Cardiac septum (tissue), 1 donor: ENCODE measurements at regions not wholly inside any gene's neighbourhood (a gene's known extent, or its start where the extent isn't known, plus 50 kb on each side); places are given as distances from the start of the nearest gene placed in this dataset.
A peak's percentile ranks its signal among the peaks of the same experiment; 100 is the strongest.

Source experiments
- DNase-seq: peaks from one replicate; pipeline ENCODE4 v3.0.0-alpha.2; 2020; ENCODE audit warnings: low spot score
- intact Hi-C: fragments of 100-400 bp; cut with DNase I; formaldehyde crosslinking; loops from one replicate; pipeline ENCODE4 v1.14.0; 2022
- donor health status: DM: no; HTN: no; CAD: no.

DNA sequence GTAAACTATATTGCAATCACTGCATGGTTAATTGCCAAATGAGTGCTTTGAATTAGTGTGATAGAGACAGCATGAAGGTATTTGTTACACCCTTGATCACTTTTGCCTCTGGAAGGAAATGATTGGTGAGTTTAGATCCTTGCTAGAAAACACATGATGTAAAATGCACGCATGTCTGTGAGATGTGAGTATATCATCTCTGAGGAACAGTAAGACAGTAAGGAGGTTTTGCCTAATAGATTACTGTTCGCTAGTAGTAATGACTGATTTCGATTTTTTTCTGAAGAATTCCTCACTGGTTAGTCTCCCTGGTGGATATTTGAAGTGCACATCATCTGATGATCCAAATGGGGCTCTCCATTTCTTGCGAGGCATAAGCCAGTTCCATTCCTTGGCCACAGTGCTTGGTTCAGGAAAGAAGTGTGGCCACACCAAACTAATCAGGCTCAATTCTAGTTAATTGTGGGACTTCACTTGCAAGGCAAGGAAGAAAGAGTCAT is 156.4 kb upstream of the ADRA1B start:
- DNase-seq, result no peak
- intact Hi-C loops, result loop anchor here (5.0 kb wide), 1 partner anchor 153 kb away; no protein-coding TSS in a partner anchor

DNA sequence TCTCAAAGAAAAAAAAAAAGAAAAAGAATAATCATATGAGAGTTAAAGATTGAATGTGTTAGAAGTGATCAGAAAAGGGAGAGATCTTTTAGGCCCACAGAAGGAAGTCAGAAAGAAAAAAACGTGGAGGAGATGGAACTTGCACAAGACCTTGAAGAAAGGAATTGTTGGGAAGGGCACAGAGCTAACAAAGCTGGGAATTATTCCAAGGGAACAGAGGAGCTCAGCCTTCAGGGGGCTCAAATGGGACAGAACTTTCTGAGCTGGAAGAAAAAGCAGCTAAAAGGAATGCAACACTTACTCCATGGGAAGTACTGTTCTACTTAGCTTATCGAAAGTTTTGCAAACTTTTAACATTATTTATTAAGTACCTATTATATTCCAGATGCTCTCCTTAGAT is 153.4 kb upstream of the ADRA1B start:
- intact Hi-C loops, result loop anchor here (5.0 kb wide), 1 partner anchor 156 kb away; no protein-coding TSS in a partner anchor

DNA sequence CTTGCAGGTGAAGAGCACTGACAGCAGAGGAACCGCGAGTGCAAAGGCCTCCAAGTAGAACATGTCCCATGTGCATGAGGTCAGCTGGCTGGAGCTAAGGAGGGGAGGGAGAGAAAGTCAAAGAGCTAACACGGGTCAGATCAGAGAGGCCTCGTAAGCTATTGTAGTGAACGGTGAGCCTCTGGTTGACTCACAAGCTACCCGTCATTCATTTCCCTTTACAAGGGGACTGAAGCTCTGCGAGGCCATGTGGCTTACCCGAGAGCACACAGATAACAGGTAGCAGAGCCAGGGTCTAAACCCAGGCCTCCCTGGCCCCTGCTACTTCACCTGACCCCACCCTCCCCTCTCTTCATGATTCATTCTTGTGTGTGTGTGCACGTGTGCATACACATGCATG is 152.7 kb upstream of the ADRA1B start:
- DNase-seq, result no peak
- intact Hi-C loops, result loop anchor here (5.0 kb wide), 1 partner anchor 156 kb away; no protein-coding TSS in a partner anchor

More for the DNA sequence above, 153.4 kb upstream of the ADRA1B start:
- DNase-seq, result no peak

DNA sequence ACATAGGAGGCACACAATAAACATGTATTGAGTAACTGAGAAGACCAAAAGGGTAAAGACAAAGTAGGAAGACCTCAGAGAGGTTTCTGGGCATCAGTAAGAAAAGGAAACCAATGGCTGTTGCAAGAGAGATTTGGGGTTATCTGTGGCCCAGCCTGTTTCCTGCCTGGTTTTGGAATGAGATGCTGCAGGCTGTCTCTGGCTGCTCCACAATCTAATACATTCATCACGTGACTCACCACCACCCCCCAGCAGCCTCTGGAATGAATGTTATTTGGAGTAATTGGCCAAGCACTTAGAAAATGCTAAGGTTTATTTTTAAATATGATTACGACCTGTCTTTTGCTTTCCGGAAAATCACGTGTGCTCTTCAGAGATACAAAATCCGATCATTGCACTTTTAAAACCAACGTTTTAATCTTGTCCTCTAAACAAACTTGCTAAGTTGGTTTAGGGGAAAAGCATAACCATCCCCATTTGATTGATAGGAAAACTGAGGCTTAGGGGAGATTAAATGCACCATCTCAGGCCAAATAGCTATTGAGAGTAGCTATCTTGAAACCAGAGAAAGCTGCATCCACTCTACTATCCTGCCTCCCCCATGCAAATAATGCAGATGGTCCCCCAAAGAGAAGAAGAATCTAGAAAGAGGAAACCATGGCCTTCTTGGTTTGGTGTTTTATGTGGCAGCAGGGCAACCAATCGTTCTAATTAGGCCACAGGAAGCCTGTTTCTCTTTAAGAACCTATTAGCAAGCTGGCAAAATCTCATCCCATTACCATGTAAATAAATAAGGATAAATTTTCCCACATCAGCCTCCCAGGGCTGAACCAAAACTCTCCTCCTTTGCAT is 151.8 kb upstream of the ADRA1B start:
- no peak for DNase-seq
- intact Hi-C loops, result loop anchor here (5.0 kb wide), 2 partner anchors 157 to 247 kb away; no protein-coding TSS in a partner anchor

DNA sequence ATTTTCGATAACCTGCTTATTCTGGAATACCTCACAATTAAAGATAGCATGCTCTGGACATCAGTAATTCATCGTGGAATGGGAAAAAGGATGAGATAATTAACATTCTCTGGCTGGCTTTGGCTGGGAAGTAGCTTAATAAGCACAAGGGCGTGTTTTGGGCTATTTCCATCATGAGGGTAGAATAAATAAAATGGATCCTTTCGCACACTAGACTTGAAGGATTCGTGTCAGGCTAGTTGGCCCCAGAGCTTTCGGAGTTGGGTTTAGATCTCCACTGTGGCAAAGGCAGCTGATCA is 151.2 kb upstream of the ADRA1B start:
- no peak for DNase-seq

DNA sequence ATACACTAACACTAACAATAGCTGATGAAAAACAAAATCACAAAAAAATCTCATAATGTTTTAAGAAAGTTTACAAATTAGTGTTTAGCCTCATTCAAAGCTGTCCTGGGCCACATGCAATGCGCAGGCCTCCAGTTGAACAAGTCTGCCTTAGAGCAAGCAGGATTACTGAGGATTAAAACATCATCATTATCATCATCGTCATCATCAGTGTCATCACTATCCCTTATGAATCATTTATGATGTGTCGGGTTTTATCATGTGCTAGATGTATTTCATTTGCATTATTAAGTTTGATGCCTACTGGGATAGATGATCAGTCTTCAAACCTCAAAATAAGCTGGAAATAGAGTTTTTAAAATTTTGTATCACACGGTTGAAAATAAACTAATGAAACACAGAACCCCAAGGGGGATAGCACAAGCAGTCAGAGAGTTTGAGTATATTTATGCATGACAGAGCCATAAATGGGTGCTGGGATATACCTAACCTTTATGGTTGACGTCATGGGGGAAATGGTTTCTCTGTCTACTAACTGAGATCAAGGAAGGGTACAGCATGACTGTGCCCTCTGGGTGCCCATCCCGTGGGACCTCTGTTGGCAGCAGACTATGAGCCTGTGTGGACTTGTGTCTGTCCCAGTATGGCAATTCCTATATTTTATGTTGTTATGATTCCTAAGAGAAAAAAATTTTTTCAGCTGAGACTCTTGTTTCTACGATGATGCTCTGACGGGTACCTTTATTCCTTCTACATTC is 150.3 kb upstream of the ADRA1B start:
- DNase-seq, result no peak
- intact Hi-C loops, result loop anchor here (5.0 kb wide), 1 partner anchor 249 kb away; no protein-coding TSS in a partner anchor

More for the DNA sequence above, 151.2 kb upstream of the ADRA1B start:
- intact Hi-C loops, result loop anchor here (5.0 kb wide), 1 partner anchor 248 kb away; no protein-coding TSS in a partner anchor

DNA sequence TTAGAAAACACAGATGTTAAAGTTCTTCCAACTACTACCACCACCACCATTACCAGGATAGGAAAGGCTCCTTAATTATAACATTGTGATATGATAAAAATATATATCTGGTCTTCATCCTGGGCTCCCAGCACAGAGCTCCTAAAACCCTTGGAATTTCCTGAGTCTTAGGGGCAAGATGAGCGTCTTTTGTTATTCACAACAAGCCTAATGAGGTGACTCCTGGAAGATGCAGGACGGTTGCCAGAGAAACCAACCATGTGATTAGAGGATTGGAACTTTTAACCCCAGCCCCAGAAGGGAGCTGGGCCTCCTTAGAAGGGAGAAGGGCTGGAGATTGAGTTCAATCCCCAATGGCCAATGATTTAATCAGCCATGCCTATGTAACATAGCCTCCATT is 148.0 kb upstream of the ADRA1B start:
- no peak for DNase-seq
- intact Hi-C loops, result loop anchor here (5.0 kb wide), 1 partner anchor 251 kb away; no protein-coding TSS in a partner anchor

DNA sequence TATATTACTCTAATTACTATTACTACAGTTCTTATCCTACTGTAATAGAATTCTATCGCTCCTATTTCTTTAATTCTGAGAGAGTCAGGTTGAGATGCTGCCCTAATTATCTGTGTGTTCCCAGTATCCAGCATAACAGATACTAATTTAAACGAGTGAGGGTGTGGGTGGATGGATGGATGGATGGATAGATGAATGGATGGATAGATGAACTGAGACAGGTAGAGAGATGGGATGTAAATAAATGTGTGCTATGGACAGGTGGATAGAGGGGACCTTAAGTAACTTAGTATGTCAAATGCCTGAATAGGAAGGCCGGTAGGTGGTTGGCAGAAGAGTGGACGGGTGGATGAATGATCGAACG is 143.6 kb upstream of the ADRA1B start:
- intact Hi-C loops, result loop anchor here (5.0 kb wide), 2 partner anchors 105 to 320 kb away; no protein-coding TSS in a partner anchor
- no peak for DNase-seq

DNA sequence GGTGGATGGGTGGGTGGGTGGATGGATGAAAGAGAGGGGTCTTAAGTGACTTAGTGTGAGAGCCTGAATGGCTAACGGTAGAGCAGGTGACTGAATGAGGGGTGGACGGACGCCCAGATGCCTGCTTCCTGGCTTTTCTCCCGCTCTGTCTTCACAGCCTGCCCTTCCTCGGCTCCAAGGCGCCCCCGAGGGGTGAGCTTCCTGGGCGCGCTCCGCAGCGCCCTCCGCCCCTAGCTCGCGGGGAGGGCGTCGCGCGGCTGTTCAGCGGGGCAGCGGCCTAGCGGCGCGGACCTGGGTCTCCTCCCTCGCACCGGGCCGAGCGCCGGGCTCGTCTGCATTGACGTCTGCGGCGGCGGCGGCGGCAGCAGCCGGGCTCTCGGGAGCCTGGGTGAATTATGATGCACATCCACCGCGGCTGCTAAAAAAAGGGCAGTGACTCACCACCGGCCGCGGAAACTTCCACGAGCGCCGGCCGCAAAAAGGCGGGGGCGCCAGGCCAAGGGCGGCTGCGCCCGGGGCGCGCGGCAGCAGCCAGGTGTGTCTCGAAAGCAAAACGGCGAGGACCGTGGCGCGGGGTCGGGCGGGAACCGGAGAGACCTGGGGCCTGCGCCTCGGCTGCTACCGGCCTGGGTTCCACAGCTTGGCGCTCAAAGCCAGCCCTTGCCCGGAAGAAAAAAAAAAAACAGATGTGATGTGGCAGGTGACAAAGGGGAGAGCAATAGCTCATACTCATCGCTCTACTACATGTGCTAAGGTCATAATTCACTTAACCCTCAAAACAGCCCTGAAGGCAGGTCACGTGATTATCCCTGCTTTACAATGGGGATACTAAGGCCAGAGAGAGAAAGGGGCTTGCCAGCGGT is 143.0 kb upstream of the ADRA1B start:
- intact Hi-C loops, result loop anchor here (5.0 kb wide), 2 partner anchors 104 to 321 kb away; no protein-coding TSS in a partner anchor

DNA sequence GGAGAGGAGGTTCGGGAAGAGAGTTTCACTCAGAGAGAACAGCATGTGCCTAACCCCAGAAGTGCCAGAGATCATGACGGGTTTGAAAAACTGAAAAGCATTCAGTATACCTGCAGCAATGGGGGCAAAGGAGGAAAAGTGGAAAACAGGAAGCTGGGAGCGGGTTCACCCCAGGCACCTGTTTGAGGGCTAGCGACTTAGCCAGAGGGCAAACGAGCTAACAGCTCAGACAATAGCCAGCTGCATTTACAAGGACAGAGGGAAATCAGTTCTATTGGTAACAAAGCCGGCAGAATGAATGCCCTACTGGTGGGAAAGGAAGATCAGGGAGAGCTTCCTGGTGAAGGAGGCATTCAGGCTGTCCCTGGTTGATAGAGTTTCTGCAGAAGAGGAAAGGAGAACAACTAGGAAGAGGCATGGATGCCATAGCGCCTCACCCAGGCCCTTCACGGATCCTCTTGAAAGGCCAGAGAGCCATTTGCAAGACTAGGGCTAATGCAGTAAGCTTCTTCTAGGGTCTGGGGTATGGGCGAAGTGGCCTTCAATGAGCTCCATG is 141.7 kb upstream of the ADRA1B start:
- DNase-seq, result no peak
- intact Hi-C loops, result loop anchor here (5.0 kb wide), 3 partner anchors 103 to 322 kb away; partner anchors contain the start of gene ADRA1B

More for the DNA sequence above, 143.0 kb upstream of the ADRA1B start:
- DNase-seq, result peak; percentile 89

DNA sequence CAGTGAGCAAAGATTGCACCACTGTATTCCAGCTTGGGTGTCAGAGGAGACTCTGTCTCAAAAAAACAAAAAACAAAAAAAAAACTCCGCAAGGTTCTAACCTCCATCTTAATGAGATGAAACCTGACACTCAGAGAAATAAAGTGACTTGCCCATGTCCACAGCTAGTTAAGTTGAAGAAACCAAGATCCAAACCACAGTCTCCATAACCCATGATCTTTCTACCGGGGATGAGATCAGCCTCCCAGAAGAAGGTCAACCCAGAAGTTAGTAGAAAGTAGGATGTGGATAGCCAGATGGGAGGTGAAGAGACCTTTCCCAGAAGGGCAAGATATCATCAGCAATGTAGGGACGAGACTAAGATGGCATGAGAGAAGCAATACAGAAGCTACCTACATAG is 140.4 kb upstream of the ADRA1B start:
- no peak for DNase-seq
- intact Hi-C loops, result loop anchor here (5.0 kb wide), 1 partner anchor 141 kb away; the partner anchor contains the start of gene ADRA1B

DNA sequence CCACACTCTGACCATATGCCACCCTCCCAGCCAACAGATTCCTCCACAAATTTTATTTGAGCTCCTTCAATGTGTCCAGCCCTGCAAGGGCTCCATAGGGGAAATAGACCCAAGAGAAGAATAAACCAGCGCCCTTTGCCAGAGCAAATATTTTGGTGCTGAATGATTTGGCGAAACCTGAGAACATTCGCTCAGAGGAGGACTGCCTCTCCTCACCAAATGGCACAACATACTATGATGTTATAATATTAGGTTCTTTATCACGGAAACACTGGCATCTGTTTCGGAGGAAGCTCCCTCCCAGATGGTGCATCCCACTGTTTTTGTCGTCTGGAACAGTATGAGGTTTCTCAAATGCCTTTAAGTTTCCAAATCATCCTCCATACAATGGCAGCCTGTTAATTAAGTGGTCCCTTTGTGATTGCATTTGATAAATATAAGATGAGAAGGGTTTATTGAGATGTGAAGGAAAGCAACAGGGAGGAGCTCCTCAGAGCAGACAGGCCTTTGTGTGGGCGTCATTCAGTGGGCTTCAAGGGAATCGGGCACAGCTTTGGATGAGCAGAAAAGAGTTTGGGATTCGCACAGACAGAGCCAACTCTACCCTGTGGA is 139.1 kb upstream of the ADRA1B start:
- DNase-seq, result no peak
- intact Hi-C loops, result loop anchor here (5.0 kb wide), 1 partner anchor 140 kb away; the partner anchor contains the start of gene ADRA1B

DNA sequence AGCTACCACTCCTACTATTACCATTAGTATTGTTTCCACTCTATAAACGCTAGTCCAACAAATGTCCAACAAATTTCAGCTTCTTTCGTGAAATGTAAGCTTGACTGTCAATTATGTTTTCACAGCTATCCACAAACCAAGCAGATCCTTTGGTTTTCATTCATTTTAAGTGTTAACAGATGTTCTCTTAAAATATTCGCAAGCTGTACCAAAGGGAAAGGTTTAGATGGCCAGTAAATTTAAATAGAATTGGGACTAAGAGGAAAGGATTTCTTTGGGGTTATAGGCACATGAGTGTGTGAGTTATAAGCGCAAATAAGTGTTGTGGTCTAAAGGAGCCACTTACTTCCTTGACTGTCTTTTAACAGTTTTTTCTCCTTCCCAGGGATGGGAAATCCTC is 136.8 kb upstream of the ADRA1B start:
- intact Hi-C loops, result loop anchor here (5.0 kb wide), 1 partner anchor 138 kb away; the partner anchor contains the start of gene ADRA1B
- DNase-seq, result no peak

DNA sequence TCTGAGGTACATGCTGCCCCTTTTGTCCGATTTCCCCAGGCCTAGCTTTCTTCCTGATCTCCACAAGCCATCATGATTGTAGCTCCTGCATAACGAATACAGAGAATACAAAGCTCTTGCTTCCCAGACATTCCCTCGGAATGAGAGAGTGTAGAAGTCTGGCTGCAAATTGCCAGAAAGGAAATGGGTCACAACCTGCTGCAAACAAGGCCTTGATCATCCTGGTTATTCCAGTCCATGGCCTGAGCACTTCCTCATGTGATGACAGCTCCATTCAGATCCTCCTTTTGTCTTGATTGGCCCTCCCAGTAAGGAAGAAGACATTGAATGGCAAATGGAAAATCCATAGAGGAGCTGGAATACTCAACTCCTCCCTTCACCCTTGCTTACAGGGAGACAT is 136.0 kb upstream of the ADRA1B start:
- no peak for DNase-seq
- intact Hi-C loops, result no loop called here

DNA sequence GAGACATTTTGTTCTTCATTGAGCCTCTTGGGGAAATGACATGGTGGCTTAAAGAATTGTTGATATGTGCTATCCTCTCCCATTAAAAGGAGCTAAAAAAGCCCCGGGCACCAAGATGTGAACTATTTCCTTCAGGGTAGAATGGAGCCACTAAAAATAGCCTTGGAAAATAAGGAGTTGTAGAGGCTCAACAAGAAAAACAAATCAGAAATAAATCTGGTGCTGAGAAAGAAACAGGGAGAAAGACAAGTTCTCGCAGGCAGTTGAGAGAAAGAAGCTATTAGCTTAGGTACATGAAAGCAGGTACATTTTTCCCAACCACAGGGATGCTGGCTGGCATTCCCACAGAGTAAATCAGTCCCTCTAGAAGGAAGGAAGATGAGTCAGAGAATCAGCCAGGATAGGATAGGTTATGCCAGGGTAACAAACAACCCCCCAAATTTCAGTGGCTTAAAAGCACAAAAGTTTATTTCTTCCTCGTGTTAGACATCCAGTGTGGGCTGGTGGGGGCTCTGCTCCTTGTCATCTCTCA is 134.6 kb upstream of the ADRA1B start:
- intact Hi-C loops, result no loop called here

DNA sequence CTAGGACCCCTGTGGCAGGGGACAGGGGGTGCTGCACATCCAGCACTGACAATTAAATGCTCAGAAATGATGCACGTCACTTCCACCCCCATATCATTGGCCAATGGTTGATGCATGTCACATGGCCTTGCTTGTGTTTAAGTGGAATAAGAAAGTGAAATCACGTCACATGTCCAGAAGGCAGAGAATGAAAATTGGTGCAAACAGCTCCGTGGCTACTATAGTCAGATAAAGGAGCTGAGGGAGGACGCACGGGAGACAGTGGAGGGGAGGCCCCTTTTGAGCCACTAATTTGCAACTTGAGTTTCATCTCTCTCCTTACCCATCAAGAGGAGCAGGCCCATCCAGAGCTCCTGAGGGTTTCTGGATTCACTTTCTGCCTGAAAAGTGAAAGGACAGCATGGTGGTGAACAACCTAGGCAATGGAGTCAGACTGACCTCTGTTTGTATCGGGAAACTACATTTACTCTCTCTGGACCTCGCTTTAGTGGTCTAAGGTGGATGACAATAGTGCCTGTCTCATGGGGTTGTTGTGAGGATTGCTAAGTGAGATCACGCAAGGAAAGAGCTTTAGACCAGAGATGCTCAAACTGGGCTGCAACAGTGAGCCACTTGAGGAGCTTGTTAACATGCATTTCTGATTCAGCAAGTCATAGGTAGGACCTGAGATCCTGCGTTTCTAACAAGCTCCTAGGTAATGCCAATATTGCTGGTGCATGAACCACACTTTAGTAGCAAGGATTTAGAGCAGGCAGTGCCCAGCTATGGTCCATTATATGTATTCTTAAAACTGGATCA is 133.9 kb upstream of the ADRA1B start:
- intact Hi-C loops, result no loop called here
- DNase-seq, result no peak

More for the DNA sequence above, 134.6 kb upstream of the ADRA1B start:
- no peak for DNase-seq

DNA sequence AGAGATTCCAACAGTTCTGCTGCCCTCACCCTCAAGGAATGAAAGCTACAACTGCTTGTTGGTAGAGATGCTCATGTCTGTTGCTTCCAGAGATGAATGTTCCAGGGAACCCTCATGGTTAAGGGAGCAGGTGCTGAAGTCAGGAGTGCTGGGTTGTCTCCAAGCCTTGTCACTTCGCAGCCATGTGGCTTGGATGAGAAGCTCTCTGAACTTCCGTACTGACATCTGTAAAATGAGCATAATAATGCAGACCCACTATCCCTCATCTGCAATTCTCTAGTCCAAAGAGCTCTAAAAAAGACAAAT is 133.3 kb upstream of the ADRA1B start:
- no peak for DNase-seq
- intact Hi-C loops, result no loop called here
